Activated naive CD4-positive, alpha-beta T cell treated with anti-CD3 and anti-CD28 coated beads, Interleukin-2, amount 50 U/mL, for 16 hours (primary cell): ENCODE measurements at regions not wholly inside any gene's neighbourhood (a gene's known extent, or its start where the extent isn't known, plus 50 kb on each side); places are given as distances from the start of the nearest gene placed in this dataset.

Experiments
- DNase-seq: peaks from one replicate; pipeline ENCODE4 v3.0.0-alpha.2; 2020

DNA sequence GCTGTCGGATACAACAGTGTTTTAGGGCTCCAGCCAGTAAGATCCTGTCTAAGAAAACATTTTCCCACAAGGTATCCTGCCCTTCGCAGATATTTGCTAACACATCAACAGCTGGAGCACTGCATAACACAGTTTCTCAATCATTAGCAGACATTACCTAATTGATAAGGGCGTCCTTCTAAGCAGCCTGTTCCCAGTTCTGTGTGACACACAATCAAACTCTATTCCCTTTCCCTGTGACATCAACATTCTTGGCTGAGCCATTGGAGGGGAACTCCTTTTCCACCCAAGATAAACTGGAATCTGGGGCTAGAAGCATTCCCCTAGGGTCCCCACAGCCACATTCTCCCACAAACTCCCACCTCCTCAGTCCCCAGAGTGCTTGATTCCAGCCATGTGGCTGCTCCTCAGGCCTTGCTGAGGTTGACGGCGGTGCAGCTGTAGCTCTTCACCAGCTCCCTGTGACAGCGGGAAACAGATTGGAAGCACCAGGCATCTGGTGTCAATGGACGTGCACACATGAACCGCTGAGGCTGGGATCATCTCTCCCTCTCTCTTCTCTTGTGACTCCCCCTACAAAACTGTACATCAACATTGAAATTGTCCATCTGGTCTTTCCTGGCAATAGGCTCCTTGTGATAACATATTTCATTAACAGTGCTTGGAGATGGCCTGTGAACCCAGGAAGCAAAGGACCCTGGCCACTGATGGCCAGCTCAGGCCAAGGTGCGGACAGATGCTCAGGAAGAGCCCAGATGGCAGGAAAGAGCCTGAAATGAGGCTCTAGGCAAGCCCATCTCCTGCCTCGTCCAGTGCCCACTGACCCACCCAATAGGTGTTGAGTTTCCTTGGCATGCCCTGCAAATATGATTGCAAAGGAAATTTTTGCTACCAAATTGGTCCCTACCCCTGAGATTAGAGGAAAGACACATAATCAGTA lies 131.1 kb upstream of the TBX20 start:
- no peak for DNase-seq

- DNase-seq = no peak
Observed at GRCh38 chr7:35380739-35381224, 126.9 kb upstream of the TBX20 start.

DNA sequence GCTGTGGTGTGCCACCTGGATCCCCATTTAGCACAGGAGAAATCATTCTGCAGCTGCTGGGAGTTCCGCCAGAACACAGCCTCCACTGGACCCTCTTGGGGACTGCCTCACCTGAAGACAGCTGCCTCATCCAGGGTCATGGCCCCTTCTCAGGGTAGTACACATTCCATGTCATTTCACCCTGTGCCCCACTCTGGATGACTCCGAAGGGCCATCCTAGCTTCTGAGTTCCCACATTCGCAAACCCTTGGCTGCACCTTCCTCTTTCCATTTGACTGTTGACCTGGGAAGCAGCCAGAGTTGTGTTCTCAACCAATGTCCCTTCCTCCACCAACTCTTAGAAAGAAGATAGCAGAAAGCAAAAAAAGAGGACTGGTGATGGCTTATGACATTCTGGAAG lies 125.6 kb upstream of the TBX20 start:
- DNase-seq = no peak

DNA sequence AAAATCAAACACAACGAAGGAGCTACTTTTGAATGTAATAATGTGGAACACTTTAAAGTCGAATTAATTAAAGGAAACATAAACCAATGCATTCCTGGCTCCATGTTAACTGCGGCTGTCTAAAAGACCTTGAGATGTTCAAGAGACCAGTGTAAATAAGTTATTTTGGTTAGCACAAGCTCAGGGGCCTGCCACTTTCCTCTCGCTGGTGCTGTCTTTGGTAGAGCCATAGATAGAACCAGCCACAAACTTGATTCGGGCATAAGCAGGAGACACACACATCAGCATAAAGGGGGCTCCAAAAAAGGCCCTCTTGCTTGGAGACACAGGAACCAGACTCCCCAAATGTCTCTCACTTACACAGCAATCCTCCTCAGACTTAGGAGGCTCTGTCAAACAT lies 121.6 kb upstream of the TBX20 start:
- DNase-seq = no peak

DNA sequence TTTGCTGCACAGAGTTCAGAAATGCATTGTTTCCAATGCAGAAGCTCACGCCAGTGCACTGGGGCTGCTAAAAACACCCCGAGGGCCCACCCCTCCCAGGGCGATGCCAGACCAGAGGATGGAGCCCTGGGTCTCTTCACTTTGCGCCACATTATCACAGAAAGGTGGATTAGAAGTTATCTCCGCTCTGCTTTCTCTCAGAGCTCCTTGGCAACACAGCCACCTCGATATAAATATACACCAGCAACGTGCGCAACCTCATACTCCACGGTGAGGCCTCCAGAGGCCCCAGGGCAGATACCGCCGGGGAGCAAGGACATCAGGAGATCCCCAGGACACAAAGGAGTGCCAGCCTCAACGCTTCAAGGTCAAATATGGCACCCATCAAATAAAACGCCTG lies 121.0 kb upstream of the TBX20 start:
- no peak for DNase-seq

DNA sequence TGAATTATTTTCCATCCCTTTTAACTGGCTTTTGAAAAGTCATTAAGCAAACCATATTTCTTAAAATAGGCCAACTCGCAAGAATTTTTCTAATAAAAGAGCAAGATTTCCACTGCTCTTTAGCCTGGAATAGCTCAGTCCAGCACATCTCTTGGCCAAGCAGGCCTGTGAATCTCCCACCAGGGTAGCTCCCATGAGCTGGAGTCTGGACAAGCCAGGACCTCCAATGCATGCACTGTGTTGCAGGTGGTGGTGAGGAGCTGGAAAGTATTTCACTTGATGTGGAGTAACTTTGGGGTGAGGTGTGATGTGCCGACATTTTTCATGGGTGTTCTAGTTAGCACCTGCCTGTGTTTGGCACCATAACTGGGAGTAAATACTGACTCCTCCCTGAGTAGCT lies 117.3 kb upstream of the TBX20 start:
- DNase-seq = no peak

DNA sequence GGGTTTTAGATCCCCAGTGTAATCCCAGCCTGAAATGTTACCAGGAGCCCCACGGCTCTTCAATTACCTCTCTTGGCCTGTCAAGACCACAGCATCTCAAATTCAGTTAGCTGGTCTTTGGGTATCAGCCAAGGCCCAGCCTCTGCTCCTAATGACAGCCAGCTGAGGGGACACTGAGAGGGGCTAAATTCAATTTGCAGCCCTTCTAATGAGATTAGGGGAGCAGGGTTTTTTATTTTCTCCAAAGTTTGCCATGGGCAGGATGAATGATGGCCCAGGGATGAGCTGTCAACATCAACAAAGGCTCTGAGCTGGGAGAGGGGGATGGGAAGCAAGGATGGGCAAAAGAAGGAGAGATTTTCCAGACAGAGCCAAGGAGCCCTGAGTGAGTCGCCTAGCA lies 116.8 kb upstream of the TBX20 start:
- no peak for DNase-seq

GRCh38 chr7:35366167-35367155 lies 112.6 kb upstream of the TBX20 start:
- no peak for DNase-seq

GRCh38 chr7:35365523-35365922 lies 111.6 kb upstream of the TBX20 start:
- DNase-seq = no peak

- no peak for DNase-seq
Observed at GRCh38 chr7:35362341-35362740, 108.4 kb upstream of the TBX20 start.

DNA sequence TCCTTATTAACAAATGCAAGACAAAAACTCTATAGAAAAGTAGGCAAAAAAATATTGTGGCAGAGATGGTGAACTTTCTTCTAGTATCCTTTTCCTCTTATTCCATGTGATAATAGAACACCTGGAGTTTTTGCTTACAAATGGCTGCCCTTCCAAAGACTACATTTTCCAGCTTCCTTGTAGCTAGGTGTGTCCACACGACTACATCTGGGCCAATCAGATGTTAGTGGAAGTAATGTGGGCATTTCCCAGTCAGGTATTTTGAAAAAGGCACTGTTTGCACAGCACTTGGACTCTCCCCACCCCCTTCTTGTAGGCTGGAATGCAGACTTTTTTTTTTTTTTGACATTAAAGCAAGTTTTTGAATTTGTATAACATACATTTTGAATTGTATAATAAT lies 105.5 kb upstream of the TBX20 start:
- no peak for DNase-seq

- no peak for DNase-seq
Observed at GRCh38 chr7:35356495-35356894, 102.6 kb upstream of the TBX20 start.

DNA sequence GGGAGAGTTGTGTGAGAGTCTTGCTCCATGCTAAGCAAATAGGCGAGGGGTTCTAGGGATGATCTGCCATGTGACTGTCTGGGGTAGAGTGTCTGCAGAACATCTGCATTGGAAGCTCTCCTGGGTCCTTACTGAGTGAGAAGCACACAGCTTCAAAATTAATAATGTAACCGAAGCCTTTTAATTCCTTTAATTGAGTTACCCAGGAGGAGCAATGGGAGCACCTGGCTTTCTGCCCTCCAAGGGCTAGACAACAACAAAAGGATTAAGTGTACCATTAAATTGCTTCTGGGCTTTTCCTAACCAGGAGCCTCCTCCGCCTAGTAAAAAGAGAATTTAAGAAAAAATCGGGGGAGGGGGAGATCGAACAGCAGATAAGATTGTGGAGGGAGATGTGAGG lies 102.0 kb upstream of the TBX20 start:
- DNase-seq = no peak

DNA sequence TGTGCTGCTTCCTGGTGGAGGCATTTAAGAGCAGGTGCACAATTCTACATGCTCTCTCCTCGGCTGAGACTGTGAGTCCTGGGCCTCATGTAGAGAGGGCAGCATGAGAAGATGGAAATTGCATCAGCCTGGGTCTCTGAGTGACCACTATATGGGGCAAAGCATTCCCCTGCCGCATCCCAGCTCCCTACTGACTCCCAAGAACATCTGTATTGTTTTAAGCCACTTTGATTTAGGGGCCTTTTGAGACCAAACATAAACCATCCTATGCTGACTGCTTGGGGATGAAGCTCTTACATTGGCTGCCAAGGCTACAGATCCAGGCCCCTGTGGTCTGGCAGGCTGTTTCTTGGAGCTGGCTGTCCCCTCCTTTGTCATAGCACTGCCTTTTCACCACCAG lies 101.3 kb upstream of the TBX20 start:
- no peak for DNase-seq

- DNase-seq = no peak
Observed at GRCh38 chr7:35353481-35353880, 99.6 kb upstream of the TBX20 start.

- no peak for DNase-seq
Observed at GRCh38 chr7:35351466-35351865, 97.6 kb upstream of the TBX20 start.

- DNase-seq = no peak
Observed at GRCh38 chr7:35348611-35349400, 94.9 kb upstream of the TBX20 start.

- no peak for DNase-seq
Observed at GRCh38 chr7:35342786-35343185, 88.9 kb upstream of the TBX20 start.

DNA sequence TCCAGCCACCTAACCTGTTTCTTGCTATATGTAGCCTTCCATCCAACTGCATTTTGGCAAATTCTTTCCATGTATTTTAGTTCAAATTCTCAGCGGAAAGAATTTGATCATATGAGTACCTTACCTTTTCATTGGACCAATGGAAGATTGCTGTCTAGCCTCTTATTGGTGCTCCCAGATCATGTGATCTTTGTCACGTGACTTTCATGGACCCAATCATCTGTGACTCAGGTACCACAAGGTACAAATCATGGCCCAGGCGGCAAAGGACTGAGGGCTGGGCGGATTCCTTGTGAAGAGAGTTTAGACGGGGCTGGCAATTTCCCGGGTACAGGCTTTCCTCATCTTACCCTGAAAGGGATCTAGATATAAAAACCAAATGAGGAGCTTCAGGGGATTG lies 85.9 kb upstream of the TBX20 start:
- DNase-seq = no peak

DNA sequence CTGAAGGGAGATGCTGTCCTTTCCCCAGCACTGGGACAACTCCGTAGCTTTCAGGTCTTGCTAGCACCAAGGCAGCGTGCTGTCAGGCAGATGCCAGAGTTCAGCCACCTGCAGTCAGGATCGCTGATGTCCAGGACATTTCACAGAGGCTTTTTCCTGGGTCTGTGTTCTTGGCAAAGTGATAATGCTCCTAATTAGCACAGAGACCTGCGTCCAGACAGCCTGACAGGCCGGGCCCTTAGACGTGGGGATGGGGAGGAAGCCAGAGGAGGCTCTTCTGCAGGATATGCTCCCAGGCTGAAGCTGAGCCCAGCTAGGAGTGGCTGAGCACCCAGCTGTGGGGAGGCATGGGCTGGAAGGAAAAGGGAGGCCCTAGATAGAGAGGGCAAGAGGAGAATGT lies 82.5 kb upstream of the TBX20 start:
- no peak for DNase-seq

DNA sequence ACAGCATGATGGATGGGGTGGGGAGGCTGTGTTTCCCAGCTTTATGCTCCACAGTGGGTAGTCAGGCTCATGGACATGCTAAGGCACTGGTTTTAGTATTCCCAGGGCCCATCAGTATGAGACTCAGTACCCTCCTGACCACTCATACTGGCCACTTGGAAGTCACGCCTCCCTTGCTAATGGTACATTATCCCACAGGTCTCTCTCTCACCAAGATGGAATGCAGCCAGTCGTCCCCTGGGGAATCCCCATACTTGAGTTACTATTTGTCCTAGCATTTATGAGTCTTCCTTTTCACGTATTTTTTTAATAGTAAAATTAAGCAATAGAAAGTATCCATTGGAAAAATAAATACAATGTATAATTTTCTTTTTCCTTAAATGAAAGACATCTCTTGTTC lies 80.6 kb upstream of the TBX20 start:
- DNase-seq = no peak

- no peak for DNase-seq
Observed at GRCh38 chr7:35333265-35333664, 79.4 kb upstream of the TBX20 start.
